ENCODE measurements at regions not wholly inside any gene's neighbourhood (a gene's known extent, or its start where the extent isn't known, plus 50 kb on each side); places are given as distances from the start of the nearest gene placed in this dataset.

- no peak for TF ChIP-seq AFF4 (CRISPR knock-in tag; IDR thresholded peaks at IDR 0.05)
Measured at GRCh38 chr2:6759689-6760088, 106.0 kb downstream of the CMPK2 start (continued).

GRCh38 chr2:6760132-6760531 is 105.6 kb downstream of the CMPK2 start:
- Histone ChIP-seq H3K4me3 (replicated peaks in 1 of 3; ENCODE audit: insufficient read depth in 1 of 3, low read depth in 2 of 3, low read length in 3 of 3) (no peak overlapping the region), H4K20me1 (ENCODE audit: insufficient read depth, low read length) (no peaks in the 10 kb centered on the region), H3K4me2 (ENCODE audit: low read depth, low read length) (no peak overlapping the region), H3K27ac (ENCODE audit: extremely low read length, insufficient read depth, low read length) (no peak overlapping the region), H3K4me1 (ENCODE audit: insufficient read depth, low read length) (no peaks in the 10 kb centered on the region), H3K36me3 (replicated peaks in 1 of 2; ENCODE audit: control insufficient read depth in 1 of 2, insufficient read depth in 2 of 2, low read length in 2 of 2) (no peaks in the 10 kb centered on the region), H3K27me3 (ENCODE audit: control insufficient read depth in 1 of 2, insufficient read depth in 2 of 2, low read length in 2 of 2) (peaks cover 0 to 34% of the 10 kb centered on the region in 2 experiments; a peak in 2 of 5 replicates), H3K9me3 (ENCODE audit: low read length) (no peaks in the 10 kb centered on the region), H3K9ac (ENCODE audit: insufficient read depth, low read depth, low read length) (no peak overlapping the region), H2AFZ (ENCODE audit: low read length) (no peak overlapping the region), H3K79me2 (ENCODE audit: insufficient read depth, low read length) (no peaks in the 10 kb centered on the region)
- DNase-seq (ENCODE audit: low spot score) (no peak), ATAC-seq (no peak), FAIRE-seq (no peak)
- no TSS peak for BruUV-seq (replicated peaks)
- POLR2A ChIA-PET, result no interaction called here
- CTCF ChIA-PET (ENCODE audit: low intra/inter-chr PET ratio, low total read pairs), result no interaction called here
- in situ Hi-C loops (cut with HindIII; ENCODE audit: extremely low pct_ligation_motif_present, low pct_unique_long_range_greater_than_20kb) (no loop called here), intact Hi-C loops (cut with micrococcal nuclease; ENCODE audit: unreplicated experiment) (no loop called here)
- WGBS (ENCODE audit: low lambda C conversion rate), result 44% methylated on average over 5 of the region's 5 CpGs
- TF ChIP-seq ZNF207 (IDR thresholded peaks at IDR 0.05; ENCODE audit: borderline replicate concordance) (0 out of 2 replicates have a peak, but pooled peaks have one; percentile 12), ARID5B (CRISPR knock-in tag; IDR thresholded peaks at IDR 0.05) (no peak), SOX6 (IDR thresholded peaks at IDR 0.05) (peak; percentile 80), SOX6 (CRISPR knock-in tag; IDR thresholded peaks at IDR 0.05) (no peak), NFRKB (IDR thresholded peaks at IDR 0.05) (peak; percentile 44; the same call in 1 of the 2 replicates), MNT (IDR thresholded peaks at IDR 0.05) (peak; percentile 96), PAX8 (CRISPR knock-in tag; IDR thresholded peaks at IDR 0.05; ENCODE audit: borderline replicate concordance) (no peak), TRAFD1 (CRISPR knock-in tag; IDR thresholded peaks at IDR 0.05; ENCODE audit: borderline replicate concordance) (no peak), ZNF160 (CRISPR knock-in tag; IDR thresholded peaks at IDR 0.05) (no peak), IKZF1 (IDR thresholded peaks at IDR 0.05) (0 out of 2 replicates have a peak, but pooled peaks have one; percentile 43), ZBTB20 (CRISPR knock-in tag; IDR thresholded peaks at IDR 0.05; ENCODE audit: borderline replicate concordance, low read depth) (no peak)

Measured in HepG2 (cell line).